HL-60 (cell line): ENCODE measurements at regions not wholly inside any gene's neighbourhood (a gene's known extent, or its start where the extent isn't known, plus 50 kb on each side); places are given as distances from the start of the nearest gene placed in this dataset.

Experiments
- DNase-seq, 2 experiments: peaks; one replicate each; pipeline ENCODE4 v3.0.0-alpha.2; 2010 to 2020; ENCODE audit warnings: low read depth in 1 of 2, low spot score in 1 of 2
- H3K27ac ChIP-seq: fragments of 250-450 bp; sonication (Bioruptor Pico); replicated peaks from 2 replicates; pipeline ENCODE4 v1.5.1; 2020; ENCODE audit warnings: mild to moderate bottlenecking, moderate library complexity
- H3K27me3 ChIP-seq: fragments of 250-450 bp; sonication (Bioruptor Pico); 2 replicates; pipeline ENCODE4 v1.5.1; 2021; ENCODE audit warnings: mild to moderate bottlenecking, moderate library complexity; ENCODE audit not compliant: insufficient read depth, poor library complexity, severe bottlenecking
- H3K4me3 ChIP-seq: replicated peaks from 2 replicates; pipeline ENCODE4 v1.5.1; 2011; ENCODE audit warnings: mild to moderate bottlenecking, control low read depth, low read length; ENCODE audit not compliant: insufficient read depth
- GABPA ChIP-seq: IDR thresholded peaks from 2 replicates; pipeline ENCODE4 v1.6.1; 2012; ENCODE audit warnings: low read depth
- POLR2AphosphoS5 ChIP-seq: IDR thresholded peaks from 2 replicates; pipeline ENCODE4 v1.6.1; 2012; ENCODE audit warnings: low read depth
- SPI1 ChIP-seq: IDR thresholded peaks from 2 replicates; pipeline ENCODE4 v1.6.1; 2012; ENCODE audit warnings: low read depth, mild to moderate bottlenecking, borderline replicate concordance
- TF ChIP-seq, protein P1 (sequence below): IDR thresholded peaks from 2 replicates; pipeline ENCODE4 v1.6.1; 2012; ENCODE audit warnings: low read depth; ENCODE audit not compliant: insufficient replicate concordance
- TF ChIP-seq, protein P2 (sequence below): IDR thresholded peaks from one replicate; pipeline ENCODE4 v1.5.1; 2011; ENCODE audit warnings: low read length, control low read depth, inconsistent platforms; ENCODE audit not compliant: insufficient read depth

DNA sequence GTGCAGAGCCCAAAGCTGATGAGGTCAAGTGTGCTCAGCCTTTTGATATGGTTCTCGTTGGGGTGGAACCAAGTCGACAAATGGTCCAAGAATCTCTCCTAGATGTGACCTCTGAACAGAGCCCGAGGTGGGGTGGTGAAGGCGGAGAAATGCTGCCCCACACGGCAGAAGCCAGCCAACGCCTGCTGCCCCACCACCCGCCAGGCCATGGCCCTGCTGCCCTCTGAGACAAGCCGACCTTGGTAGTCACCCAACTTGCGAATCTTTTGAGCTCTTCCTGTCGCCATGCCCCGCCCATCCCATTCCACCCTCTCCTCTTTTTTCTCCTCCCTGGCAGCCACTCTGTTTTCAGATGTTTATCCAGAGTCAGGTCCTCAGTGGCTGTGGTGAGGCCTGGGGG lies 91.5 kb upstream of the EGFLAM start:
- TF ChIP-seq SPI1, result no peak
- no peak for TF ChIP-seq POLR2AphosphoS5
- TF ChIP-seq, protein P1, sequence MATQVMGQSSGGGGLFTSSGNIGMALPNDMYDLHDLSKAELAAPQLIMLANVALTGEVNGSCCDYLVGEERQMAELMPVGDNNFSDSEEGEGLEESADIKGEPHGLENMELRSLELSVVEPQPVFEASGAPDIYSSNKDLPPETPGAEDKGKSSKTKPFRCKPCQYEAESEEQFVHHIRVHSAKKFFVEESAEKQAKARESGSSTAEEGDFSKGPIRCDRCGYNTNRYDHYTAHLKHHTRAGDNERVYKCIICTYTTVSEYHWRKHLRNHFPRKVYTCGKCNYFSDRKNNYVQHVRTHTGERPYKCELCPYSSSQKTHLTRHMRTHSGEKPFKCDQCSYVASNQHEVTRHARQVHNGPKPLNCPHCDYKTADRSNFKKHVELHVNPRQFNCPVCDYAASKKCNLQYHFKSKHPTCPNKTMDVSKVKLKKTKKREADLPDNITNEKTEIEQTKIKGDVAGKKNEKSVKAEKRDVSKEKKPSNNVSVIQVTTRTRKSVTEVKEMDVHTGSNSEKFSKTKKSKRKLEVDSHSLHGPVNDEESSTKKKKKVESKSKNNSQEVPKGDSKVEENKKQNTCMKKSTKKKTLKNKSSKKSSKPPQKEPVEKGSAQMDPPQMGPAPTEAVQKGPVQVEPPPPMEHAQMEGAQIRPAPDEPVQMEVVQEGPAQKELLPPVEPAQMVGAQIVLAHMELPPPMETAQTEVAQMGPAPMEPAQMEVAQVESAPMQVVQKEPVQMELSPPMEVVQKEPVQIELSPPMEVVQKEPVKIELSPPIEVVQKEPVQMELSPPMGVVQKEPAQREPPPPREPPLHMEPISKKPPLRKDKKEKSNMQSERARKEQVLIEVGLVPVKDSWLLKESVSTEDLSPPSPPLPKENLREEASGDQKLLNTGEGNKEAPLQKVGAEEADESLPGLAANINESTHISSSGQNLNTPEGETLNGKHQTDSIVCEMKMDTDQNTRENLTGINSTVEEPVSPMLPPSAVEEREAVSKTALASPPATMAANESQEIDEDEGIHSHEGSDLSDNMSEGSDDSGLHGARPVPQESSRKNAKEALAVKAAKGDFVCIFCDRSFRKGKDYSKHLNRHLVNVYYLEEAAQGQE, result no peak
- no peak for TF ChIP-seq GABPA
- TF ChIP-seq, protein P2, sequence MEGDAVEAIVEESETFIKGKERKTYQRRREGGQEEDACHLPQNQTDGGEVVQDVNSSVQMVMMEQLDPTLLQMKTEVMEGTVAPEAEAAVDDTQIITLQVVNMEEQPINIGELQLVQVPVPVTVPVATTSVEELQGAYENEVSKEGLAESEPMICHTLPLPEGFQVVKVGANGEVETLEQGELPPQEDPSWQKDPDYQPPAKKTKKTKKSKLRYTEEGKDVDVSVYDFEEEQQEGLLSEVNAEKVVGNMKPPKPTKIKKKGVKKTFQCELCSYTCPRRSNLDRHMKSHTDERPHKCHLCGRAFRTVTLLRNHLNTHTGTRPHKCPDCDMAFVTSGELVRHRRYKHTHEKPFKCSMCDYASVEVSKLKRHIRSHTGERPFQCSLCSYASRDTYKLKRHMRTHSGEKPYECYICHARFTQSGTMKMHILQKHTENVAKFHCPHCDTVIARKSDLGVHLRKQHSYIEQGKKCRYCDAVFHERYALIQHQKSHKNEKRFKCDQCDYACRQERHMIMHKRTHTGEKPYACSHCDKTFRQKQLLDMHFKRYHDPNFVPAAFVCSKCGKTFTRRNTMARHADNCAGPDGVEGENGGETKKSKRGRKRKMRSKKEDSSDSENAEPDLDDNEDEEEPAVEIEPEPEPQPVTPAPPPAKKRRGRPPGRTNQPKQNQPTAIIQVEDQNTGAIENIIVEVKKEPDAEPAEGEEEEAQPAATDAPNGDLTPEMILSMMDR, result no peak
- Histone ChIP-seq H3K27me3 (no peaks in the 10 kb centered on the region), H3K4me3 (no peak overlapping the region), H3K27ac (no peak overlapping the region)
- no peak for DNase-seq

DNA sequence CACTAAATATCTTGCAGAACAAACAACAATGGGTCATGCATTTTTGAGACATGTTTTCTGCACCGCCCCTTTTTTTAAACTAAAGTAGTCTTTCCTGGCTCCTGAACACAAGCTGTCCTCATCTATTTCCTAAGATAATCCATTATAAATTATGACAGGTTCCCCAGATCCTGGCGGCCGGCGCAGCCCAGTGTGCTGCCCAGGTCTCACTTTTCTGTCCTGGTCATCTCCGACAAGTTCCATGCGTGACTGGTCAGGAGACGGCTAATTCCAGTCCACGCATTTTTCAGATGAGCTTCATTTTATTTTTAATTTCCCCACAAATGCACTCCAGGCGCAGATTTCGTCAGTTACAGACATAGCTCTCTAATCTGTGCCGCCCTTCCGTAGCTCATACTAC lies 92.9 kb upstream of the EGFLAM start:
- Histone ChIP-seq H3K4me3 (no peak overlapping the region), H3K27ac (no peak overlapping the region), H3K27me3 (no peaks in the 10 kb centered on the region)
- DNase-seq, result no peak
- TF ChIP-seq, protein P2, result no peak
- TF ChIP-seq, protein P1, result no peak
- TF ChIP-seq SPI1 (no peak), POLR2AphosphoS5 (no peak), GABPA (no peak)

DNA sequence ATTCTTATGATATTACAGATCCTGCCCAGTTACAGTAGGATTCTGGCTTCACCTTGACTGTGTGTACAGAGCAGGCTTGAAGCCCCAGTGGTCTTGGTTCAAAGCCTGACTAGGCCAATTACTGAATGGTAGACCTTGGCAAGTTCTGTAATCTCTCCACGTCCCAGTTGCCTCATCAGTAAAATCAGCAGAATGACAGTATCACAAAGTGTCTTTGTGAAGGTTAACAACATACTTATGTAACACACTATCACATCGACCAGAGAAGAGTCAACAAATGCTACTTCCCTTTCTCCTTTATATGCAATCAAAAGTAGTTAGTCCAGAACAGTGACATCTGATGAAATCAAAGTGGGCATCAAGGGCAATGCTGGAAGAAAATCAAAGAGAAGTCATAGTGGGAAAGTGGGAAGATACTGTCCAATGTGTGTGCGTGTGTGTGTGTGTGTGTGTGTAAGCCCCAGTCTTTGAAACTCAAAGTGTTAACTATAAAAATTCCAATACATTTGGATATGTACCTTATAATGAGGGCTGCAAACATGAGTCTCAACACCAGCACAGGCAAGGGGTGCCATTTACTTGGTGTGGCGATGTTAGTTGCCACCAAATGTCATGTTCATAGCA lies 93.5 kb upstream of the EGFLAM start:
- TF ChIP-seq, protein P1, result no peak
- TF ChIP-seq POLR2AphosphoS5 (no peak), GABPA (no peak), SPI1 (no peak)
- TF ChIP-seq, protein P2, result no peak
- H3K27me3 ChIP-seq, result no peaks in the 10 kb centered on the region
- H3K4me3 ChIP-seq, result no peak overlapping the region
- DNase-seq, result peak in 1 of 2 experiments; percentile 0
- no peak overlapping the region for H3K27ac ChIP-seq
